ENCODE measurements at regions not wholly inside any gene's neighbourhood (a gene's known extent, or its start where the extent isn't known, plus 50 kb on each side); places are given as distances from the start of the nearest gene placed in this dataset.

DNA sequence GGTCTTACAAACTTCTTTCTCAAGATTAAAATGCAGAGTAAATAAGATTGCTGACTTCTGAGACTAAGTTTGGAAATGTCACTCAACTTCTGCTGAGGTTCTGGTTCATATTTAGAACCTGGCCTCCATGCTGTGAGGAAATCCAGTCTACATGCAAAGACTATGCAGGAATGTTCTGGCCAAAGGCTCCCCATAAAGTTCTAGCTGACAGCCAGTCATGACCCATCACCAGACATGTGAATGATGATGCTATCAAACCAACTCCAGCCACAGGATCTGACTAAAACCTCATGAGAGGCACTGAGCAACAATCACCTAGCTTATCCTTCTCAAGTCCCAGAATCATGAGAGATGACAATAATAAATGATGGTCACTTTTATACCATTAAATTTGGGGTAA is 935.1 kb upstream of the MAP3K7 start:
- Histone ChIP-seq H3K4me1 (ENCODE audit: control insufficient read depth, insufficient read depth, low read length) (no peaks in the 10 kb centered on the region), H3K4me3 (ENCODE audit: insufficient read depth, low read depth, low read length) (no peak overlapping the region), H3K27me3 (ENCODE audit: control insufficient read depth, insufficient read depth, low read length, poor library complexity, severe bottlenecking) (no peaks in the 10 kb centered on the region), H3K27ac (ENCODE audit: insufficient read depth, low read depth, low read length, poor library complexity, severe bottlenecking) (no peak overlapping the region), H3K9me3 (ENCODE audit: control insufficient read depth, low read length) (no peaks in the 10 kb centered on the region), H3K36me3 (ENCODE audit: control insufficient read depth, insufficient read depth, low read length) (no peaks in the 10 kb centered on the region)

DNA sequence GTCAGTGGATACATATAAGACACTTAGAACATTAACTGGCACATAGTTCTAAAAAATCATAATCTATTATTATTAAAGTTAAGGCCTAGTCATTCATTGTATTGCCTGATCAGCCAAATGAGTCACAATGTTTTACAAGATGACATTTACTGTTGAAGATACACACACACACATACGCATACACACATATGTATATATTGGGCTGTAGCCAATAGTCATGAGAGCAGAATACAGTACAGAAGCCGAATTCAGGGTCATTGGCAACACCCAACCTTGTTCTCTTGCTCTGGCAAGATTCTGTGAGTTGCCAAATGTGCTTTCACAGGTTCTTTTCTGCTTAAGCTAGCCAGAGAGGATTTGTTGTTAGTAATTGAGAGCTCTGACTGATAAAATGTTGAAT is 922.8 kb upstream of the MAP3K7 start:
- Histone ChIP-seq H3K4me3 (ENCODE audit: insufficient read depth, low read depth, low read length) (no peak overlapping the region), H3K27me3 (ENCODE audit: control insufficient read depth, insufficient read depth, low read length, poor library complexity, severe bottlenecking) (no peaks in the 10 kb centered on the region), H3K4me1 (ENCODE audit: control insufficient read depth, insufficient read depth, low read length) (no peaks in the 10 kb centered on the region), H3K27ac (ENCODE audit: insufficient read depth, low read depth, low read length, poor library complexity, severe bottlenecking) (no peak overlapping the region), H3K9me3 (ENCODE audit: control insufficient read depth, low read length) (no peaks in the 10 kb centered on the region), H3K36me3 (ENCODE audit: control insufficient read depth, insufficient read depth, low read length) (no peaks in the 10 kb centered on the region)
- WGBS, 2 experiments = 93 to 98% methylated on average over 2 of the region's 2 CpGs

DNA sequence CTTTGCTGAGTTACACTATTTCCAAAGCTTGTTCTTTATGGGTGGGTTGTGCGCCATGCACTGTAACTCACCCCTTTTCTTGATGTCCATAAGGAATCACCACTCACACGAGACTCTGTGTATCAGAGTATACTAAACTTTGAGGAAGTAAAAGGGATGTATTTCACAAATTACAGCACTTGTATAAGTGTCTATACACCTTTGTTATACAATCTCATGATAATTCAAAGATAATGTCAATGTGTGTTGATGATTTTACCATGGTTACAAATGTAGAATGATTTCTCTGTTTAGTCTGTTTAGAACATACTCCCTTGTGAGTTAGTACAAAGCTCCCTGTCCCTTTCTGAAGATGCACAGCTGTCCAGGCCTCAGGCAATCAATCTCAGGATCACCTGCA is 922.2 kb upstream of the MAP3K7 start:
- WGBS, 2 experiments = 82 to 100% methylated on average over 1 to 2 of the region's 2 CpGs
- Histone ChIP-seq H3K4me3 (ENCODE audit: insufficient read depth, low read depth, low read length) (no peak overlapping the region), H3K27me3 (ENCODE audit: control insufficient read depth, insufficient read depth, low read length, poor library complexity, severe bottlenecking) (no peaks in the 10 kb centered on the region), H3K4me1 (ENCODE audit: control insufficient read depth, insufficient read depth, low read length) (no peaks in the 10 kb centered on the region), H3K9me3 (ENCODE audit: control insufficient read depth, low read length) (no peaks in the 10 kb centered on the region), H3K27ac (ENCODE audit: insufficient read depth, low read depth, low read length, poor library complexity, severe bottlenecking) (no peak overlapping the region), H3K36me3 (ENCODE audit: control insufficient read depth, insufficient read depth, low read length) (no peaks in the 10 kb centered on the region)

DNA sequence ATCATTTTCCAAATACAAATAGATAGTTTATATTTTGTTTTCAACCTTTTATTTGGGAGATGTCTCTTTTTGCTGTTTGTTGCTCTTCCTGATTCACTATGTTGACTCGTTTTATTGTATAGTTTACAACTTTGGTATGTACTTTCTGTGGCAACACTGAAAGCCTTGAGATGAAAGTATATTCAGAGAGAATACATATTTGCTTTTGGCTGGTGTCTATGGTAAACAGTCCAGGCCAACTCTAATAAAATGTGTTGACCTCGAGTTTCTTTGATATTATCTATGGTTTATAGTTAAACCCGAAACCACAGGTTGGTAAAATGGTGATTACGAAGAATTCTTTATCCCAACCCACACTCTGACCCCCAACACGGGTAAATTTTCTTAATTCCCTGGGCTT is 919.6 kb upstream of the MAP3K7 start:
- no peaks in the 10 kb centered on the region for H3K27me3 ChIP-seq (ENCODE audit: control insufficient read depth, insufficient read depth, low read length, poor library complexity, severe bottlenecking)
- 93 to 95% methylated on average over 5 of the region's 5 CpGs for WGBS, 2 experiments
- H3K4me1 ChIP-seq (ENCODE audit: control insufficient read depth, insufficient read depth, low read length) = no peaks in the 10 kb centered on the region
- no peaks in the 10 kb centered on the region for H3K36me3 ChIP-seq (ENCODE audit: control insufficient read depth, insufficient read depth, low read length)
- H3K4me3 ChIP-seq (ENCODE audit: insufficient read depth, low read depth, low read length) = no peak overlapping the region
- no peaks in the 10 kb centered on the region for H3K9me3 ChIP-seq (ENCODE audit: control insufficient read depth, low read length)
- H3K27ac ChIP-seq (ENCODE audit: insufficient read depth, low read depth, low read length, poor library complexity, severe bottlenecking) = no peak overlapping the region

DNA sequence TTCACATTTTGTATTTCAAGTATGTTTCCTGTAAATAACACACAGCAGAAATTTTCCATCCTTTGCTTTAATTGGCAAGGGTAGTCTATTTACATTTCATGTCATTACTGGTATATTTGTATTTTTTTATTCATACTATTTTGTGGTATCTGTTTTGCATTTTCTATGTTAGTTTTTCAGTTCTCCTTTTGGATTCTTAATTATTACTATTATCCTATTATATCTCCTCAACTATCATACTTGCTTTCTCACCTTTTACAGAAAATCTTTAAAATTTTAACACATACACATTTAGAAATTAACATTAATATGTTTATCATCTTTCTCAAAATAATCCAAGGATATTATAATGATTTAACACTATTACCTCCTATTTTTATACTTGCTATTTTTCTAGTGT is 918.3 kb upstream of the MAP3K7 start:
- H3K4me1 ChIP-seq (ENCODE audit: control insufficient read depth, insufficient read depth, low read length) = no peaks in the 10 kb centered on the region
- no peak overlapping the region for H3K27ac ChIP-seq (ENCODE audit: insufficient read depth, low read depth, low read length, poor library complexity, severe bottlenecking)
- H3K27me3 ChIP-seq (ENCODE audit: control insufficient read depth, insufficient read depth, low read length, poor library complexity, severe bottlenecking) = no peaks in the 10 kb centered on the region
- H3K36me3 ChIP-seq (ENCODE audit: control insufficient read depth, insufficient read depth, low read length) = no peaks in the 10 kb centered on the region
- H3K4me3 ChIP-seq (ENCODE audit: insufficient read depth, low read depth, low read length) = no peak overlapping the region
- H3K9me3 ChIP-seq (ENCODE audit: control insufficient read depth, low read length) = no peaks in the 10 kb centered on the region

DNA sequence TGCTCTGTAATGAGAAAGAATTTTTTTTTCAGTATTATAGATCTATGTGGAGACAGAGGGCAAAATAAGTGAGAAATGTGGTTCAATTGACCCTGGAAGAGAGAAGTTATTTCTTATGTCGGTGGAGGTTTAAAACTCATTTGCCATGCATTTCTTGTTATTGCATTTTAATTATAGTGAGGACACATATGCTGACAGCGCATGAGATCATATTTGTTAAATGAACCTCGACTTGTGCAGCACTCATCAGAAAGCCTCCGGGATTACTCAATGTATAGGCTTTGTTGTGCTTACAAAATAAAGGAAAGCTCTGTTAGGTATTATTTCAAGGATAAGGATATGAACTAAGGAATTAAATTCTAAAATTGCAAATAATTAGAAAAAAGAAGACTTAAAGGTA is 915.1 kb upstream of the MAP3K7 start:
- no peak overlapping the region for H3K4me3 ChIP-seq (ENCODE audit: insufficient read depth, low read depth, low read length)
- 88 to 93% methylated on average over 4 of the region's 4 CpGs for WGBS, 2 experiments
- no peaks in the 10 kb centered on the region for H3K4me1 ChIP-seq (ENCODE audit: control insufficient read depth, insufficient read depth, low read length)
- no peaks in the 10 kb centered on the region for H3K9me3 ChIP-seq (ENCODE audit: control insufficient read depth, low read length)
- H3K27me3 ChIP-seq (ENCODE audit: control insufficient read depth, insufficient read depth, low read length, poor library complexity, severe bottlenecking) = no peaks in the 10 kb centered on the region
- no peaks in the 10 kb centered on the region for H3K36me3 ChIP-seq (ENCODE audit: control insufficient read depth, insufficient read depth, low read length)
- no peak overlapping the region for H3K27ac ChIP-seq (ENCODE audit: insufficient read depth, low read depth, low read length, poor library complexity, severe bottlenecking)

DNA sequence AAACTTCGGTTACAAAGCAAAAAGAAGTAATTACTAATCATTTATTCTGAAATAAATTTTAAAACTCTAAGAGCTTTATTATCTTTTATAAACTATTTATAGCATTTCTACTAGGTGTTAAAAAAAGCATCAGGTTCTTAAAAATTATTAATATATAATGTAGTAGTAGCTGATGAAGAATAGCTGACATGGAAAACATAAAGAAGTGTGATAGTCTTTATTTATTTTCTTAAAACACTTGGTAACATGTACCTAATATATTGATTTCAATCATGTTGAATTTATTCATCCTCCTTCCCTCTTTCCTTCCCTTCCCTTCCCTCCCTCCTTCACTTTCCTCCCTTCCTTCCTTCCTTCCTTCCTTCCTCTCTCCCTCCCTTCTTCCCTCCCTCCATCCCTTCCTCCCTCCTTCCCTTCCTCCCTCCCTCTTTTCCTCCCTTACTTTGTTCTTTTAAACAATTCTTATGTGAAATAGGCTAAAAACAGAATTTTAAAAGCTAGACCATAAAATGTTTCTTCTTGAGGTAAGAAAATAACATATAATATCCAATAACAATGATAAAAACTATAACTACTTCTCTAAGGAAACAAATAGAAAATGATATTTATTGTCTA is 913.9 kb upstream of the MAP3K7 start:
- Histone ChIP-seq H3K4me3 (ENCODE audit: insufficient read depth, low read depth, low read length) (no peak overlapping the region), H3K27me3 (ENCODE audit: control insufficient read depth, insufficient read depth, low read length, poor library complexity, severe bottlenecking) (no peaks in the 10 kb centered on the region), H3K4me1 (ENCODE audit: control insufficient read depth, insufficient read depth, low read length) (no peaks in the 10 kb centered on the region), H3K36me3 (ENCODE audit: control insufficient read depth, insufficient read depth, low read length) (no peaks in the 10 kb centered on the region), H3K27ac (ENCODE audit: insufficient read depth, low read depth, low read length, poor library complexity, severe bottlenecking) (no peak overlapping the region), H3K9me3 (ENCODE audit: control insufficient read depth, low read length) (no peaks in the 10 kb centered on the region)
- WGBS, 2 experiments = no CpG with 5 or more reads among the region's 1 CpG

DNA sequence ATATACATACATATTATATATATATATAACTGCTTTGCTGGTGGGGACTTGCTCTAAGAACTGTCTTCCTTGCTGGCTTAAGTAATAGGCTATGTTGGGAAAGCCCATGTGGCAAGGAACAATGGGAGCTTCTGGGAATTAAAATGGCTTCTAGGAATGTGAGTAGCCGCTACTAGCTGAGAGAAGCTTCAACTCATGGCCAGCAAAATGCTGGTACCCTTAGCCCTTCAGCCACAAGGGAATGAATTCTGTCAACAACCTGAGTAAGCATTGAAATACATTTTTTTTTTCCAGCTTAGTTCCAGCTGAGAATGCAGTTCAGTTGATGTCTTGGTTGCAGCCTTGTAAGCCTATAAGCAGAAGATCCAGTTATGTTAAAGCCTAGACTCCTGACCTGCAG is 911.7 kb upstream of the MAP3K7 start:
- Histone ChIP-seq H3K36me3 (ENCODE audit: control insufficient read depth, insufficient read depth, low read length) (no peaks in the 10 kb centered on the region), H3K27ac (ENCODE audit: insufficient read depth, low read depth, low read length, poor library complexity, severe bottlenecking) (no peak overlapping the region), H3K9me3 (ENCODE audit: control insufficient read depth, low read length) (no peaks in the 10 kb centered on the region), H3K4me1 (ENCODE audit: control insufficient read depth, insufficient read depth, low read length) (no peaks in the 10 kb centered on the region), H3K4me3 (ENCODE audit: insufficient read depth, low read depth, low read length) (no peak overlapping the region), H3K27me3 (ENCODE audit: control insufficient read depth, insufficient read depth, low read length, poor library complexity, severe bottlenecking) (no peaks in the 10 kb centered on the region)
- 96 to 98% methylated on average over 1 of the region's 1 CpG for WGBS, 2 experiments

DNA sequence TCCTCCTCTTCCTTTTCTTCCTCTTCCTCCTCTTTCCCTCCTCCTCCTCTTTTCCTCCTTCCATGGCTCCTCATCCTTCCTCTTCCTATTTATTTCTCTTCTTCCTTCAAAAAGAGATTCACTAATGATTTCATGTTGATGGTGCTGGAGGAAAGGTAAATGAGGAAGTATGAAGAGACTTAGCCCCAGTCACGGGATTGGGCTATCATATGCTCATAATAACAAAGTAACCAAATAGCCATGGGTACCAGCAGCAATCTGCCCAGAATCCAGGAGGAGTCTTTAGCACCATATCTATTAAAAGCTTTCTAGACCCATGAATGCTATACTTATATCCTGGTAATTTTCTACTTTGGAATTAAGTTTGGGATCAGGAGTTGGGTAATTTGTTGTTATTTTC is 910.9 kb upstream of the MAP3K7 start:
- Histone ChIP-seq H3K4me1 (ENCODE audit: control insufficient read depth, insufficient read depth, low read length) (no peaks in the 10 kb centered on the region), H3K36me3 (ENCODE audit: control insufficient read depth, insufficient read depth, low read length) (no peaks in the 10 kb centered on the region), H3K27ac (ENCODE audit: insufficient read depth, low read depth, low read length, poor library complexity, severe bottlenecking) (no peak overlapping the region), H3K27me3 (ENCODE audit: control insufficient read depth, insufficient read depth, low read length, poor library complexity, severe bottlenecking) (no peaks in the 10 kb centered on the region), H3K4me3 (ENCODE audit: insufficient read depth, low read depth, low read length) (no peak overlapping the region), H3K9me3 (ENCODE audit: control insufficient read depth, low read length) (no peaks in the 10 kb centered on the region)
- WGBS, 2 experiments = 88 to 100% methylated on average over 1 of the region's 1 CpG

DNA sequence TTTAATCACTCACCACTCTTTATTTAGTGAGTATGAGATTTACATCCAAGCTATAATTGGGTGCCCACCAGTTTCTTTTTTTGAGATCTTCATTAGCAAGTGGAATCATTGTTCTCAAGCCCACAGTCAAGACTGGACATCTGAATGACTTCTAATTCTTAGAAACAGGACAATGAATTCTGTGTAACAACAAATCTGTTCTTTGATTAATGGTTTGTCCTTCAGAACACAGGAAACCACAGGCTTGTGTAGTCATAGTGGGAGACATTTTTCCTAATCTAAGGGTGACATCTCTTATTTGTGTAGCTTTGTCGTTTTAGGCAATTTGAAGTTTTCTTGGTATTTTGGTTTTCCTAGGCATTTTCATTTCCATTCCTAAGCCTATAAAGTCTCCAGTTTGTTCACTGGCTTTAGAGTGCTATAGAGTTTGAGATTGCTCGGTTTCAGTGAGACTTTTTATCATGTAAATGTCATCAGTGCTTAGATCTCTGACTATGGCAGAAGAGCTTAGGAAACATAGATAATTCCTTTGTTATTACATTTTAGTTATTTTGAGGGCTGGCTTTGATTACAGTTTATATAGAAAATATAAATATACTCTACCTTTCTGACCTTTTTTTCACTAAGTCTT is 903.9 kb upstream of the MAP3K7 start:
- Histone ChIP-seq H3K27ac (ENCODE audit: insufficient read depth, low read depth, low read length, poor library complexity, severe bottlenecking) (no peak overlapping the region), H3K36me3 (ENCODE audit: control insufficient read depth, insufficient read depth, low read length) (no peaks in the 10 kb centered on the region), H3K4me1 (ENCODE audit: control insufficient read depth, insufficient read depth, low read length) (no peaks in the 10 kb centered on the region), H3K9me3 (ENCODE audit: control insufficient read depth, low read length) (no peaks in the 10 kb centered on the region), H3K4me3 (ENCODE audit: insufficient read depth, low read depth, low read length) (no peak overlapping the region), H3K27me3 (ENCODE audit: control insufficient read depth, insufficient read depth, low read length, poor library complexity, severe bottlenecking) (no peaks in the 10 kb centered on the region)
- WGBS, 2 experiments = 45 to 67% methylated on average over 2 of the region's 2 CpGs

Measured in ectodermal cell (in vitro differentiated cells).